Tibial nerve (tissue), 4 donors: ENCODE measurements at regions not wholly inside any gene's neighbourhood (a gene's known extent, or its start where the extent isn't known, plus 50 kb on each side); places are given as distances from the start of the nearest gene placed in this dataset.

Experiments
- CTCF ChIP-seq, 5 experiments: fragments of 200-600 bp in 3 of 5; fragments of 450-650 bp in 2 of 5; sonication (generic) in 3 of 5; IDR thresholded peaks; one replicate each; pipeline ENCODE4 v1.5.1; 2016 to 2019; ENCODE audit warnings: antibody characterized with exemption in 5 of 5, mild to moderate bottlenecking in 3 of 5, moderate library complexity in 2 of 5
- EP300 ChIP-seq, 2 donors: sonication (generic); formaldehyde crosslinking; IDR thresholded peaks; one replicate each; pipeline ENCODE4 v1.6.1; 2017; ENCODE audit warnings: antibody characterized with exemption in 2 of 2, mild to moderate bottlenecking in 1 of 2
- POLR2A ChIP-seq, 2 donors: fragments of 450-650 bp; IDR thresholded peaks; one replicate each; pipeline ENCODE4 v1.6.1; 2017; ENCODE audit warnings: antibody characterized with exemption in 2 of 2, mild to moderate bottlenecking in 2 of 2, moderate library complexity in 2 of 2

- TF ChIP-seq EP300 (IDR thresholded peaks at IDR 0.05) (no peak), CTCF (IDR thresholded peaks at IDR 0.05) (no peak), POLR2A (IDR thresholded peaks at IDR 0.05) (no peak)
These were observed 366.3 kb downstream of the RPS6KC1 start for GRCh38 chr1:213417225-213417820.
